ENCODE measurements at regions not wholly inside any gene's neighbourhood (a gene's known extent, or its start where the extent isn't known, plus 50 kb on each side); places are given as distances from the start of the nearest gene placed in this dataset.

DNA sequence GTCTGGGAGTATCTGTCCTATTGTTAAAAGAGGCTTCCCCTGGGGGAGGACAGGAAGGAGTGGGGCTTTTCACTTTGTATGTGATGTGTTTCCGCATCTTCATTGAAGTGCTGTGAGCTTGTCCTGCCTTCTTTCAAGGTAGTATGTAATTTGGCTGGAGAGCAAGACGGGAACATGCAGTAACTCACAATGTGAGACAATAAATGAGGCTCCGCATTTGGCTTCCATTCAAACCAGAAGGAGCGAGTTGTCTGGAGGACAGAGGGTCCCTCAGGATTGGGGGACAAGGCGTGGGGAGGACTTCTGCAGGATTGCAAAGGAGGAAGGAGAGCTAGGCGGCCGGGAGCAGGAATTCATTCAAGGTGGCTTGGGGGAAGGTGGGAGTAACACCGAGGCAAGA is 203.5 kb downstream of the RBFOX3 start:
- TF ChIP-seq, protein P1, sequence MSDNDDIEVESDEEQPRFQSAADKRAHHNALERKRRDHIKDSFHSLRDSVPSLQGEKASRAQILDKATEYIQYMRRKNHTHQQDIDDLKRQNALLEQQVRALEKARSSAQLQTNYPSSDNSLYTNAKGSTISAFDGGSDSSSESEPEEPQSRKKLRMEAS (IDR thresholded peaks at IDR 0.05): no peak
- TF ChIP-seq FOXM1 (IDR thresholded peaks at IDR 0.05; ENCODE audit: borderline replicate concordance, low read depth) (no peak), CREB1 (IDR thresholded peaks at IDR 0.05; ENCODE audit: low read depth) (no peak), YY1 (IDR thresholded peaks at IDR 0.05; ENCODE audit: low read depth) (no peak), CEBPB (IDR thresholded peaks at IDR 0.05) (no peak), EGR1 (IDR thresholded peaks at IDR 0.05) (no peak), TCF12 (IDR thresholded peaks at IDR 0.05; ENCODE audit: low read depth) (no peak)

DNA sequence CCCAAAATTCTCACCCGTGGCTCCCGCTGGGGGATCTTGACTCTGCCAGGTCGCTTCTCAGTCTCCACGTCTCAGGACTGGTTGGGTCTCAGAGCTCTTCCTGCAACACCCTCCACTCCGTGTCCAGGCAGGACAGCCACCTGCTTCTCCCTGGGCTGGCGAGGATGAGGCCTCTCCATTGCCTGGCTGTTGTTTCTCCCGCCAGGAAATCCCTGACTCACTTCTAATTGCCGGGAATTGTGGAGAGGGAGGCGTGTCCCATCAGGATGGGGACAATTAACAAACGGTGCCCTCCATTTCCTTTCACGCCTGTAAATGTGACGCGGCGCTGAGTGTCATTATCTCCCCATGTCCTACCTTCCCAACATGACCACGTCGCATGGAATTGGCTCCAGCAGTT is 204.5 kb downstream of the RBFOX3 start:
- TF ChIP-seq TCF12 (IDR thresholded peaks at IDR 0.05; ENCODE audit: low read depth): no peak
- TF ChIP-seq RAD21 (IDR thresholded peaks at IDR 0.05; ENCODE audit: low read depth): no peak
- TF ChIP-seq ZBTB7A (IDR thresholded peaks at IDR 0.05; ENCODE audit: low read depth): no peak
- no peak for TF ChIP-seq NFIC (IDR thresholded peaks at IDR 0.05)
- TF ChIP-seq TEAD4 (IDR thresholded peaks at IDR 0.05): no peak

DNA sequence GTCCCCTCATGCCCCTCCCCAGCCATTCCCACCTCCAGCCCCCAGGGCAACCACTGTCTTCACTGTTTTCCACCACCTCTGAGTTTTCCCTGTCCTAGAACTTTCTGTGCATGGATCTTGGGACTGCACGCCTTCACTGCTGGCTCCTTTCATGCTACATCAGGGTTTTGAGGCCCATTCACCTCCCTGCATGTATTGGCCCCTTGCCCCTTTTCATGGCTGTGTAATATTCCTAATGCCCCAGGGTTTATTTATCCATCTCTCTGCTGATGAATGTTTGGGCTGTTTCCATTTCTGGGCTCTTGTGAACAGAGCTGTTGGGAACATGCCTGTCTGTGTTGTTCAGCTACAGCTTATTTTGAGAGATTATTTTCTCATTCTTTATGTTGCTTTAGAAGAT is 205.0 kb downstream of the RBFOX3 start:
- TF ChIP-seq FOXM1 (IDR thresholded peaks at IDR 0.05; ENCODE audit: borderline replicate concordance, low read depth) (no peak), CEBPB (IDR thresholded peaks at IDR 0.05) (no peak), ZBTB7A (IDR thresholded peaks at IDR 0.05; ENCODE audit: low read depth) (no peak)

DNA sequence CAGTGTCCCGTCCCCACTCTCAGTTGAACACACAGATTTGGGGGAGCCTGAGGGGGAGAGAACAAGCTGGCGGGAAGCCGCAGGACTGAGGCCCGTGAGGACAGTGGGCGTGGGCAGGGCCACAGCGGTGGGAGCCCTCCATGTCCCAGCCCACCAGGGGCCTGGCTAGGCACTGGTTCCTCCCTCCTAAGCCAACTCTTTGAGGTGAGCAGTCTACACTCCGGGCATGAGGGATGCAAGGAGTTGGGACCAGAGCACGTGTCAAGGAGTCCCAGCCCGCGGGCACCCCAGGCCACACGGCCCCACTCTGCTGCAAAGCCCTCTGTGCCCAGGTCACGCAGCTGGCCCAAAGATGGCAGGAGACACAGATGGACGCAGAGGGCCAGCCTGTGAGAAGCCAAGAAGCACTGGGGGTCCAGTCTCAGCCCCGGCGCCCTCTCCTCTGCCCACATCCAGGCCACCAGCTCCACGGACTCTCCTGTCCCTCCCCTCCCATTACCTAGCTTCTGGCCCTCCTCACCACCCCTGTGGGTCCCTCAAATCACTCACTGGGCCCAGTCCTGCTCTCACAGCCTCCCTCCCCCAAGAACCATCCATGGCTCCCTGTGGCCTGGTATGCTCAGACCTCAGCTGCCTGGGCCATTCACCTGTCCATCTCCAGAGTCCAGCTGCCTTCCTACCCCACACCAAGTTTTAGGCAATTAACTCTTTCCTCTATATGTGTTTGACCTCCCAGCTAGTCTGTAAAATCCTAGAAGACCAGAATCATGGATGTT is 206.5 kb downstream of the RBFOX3 start:
- TF ChIP-seq, protein P2, sequence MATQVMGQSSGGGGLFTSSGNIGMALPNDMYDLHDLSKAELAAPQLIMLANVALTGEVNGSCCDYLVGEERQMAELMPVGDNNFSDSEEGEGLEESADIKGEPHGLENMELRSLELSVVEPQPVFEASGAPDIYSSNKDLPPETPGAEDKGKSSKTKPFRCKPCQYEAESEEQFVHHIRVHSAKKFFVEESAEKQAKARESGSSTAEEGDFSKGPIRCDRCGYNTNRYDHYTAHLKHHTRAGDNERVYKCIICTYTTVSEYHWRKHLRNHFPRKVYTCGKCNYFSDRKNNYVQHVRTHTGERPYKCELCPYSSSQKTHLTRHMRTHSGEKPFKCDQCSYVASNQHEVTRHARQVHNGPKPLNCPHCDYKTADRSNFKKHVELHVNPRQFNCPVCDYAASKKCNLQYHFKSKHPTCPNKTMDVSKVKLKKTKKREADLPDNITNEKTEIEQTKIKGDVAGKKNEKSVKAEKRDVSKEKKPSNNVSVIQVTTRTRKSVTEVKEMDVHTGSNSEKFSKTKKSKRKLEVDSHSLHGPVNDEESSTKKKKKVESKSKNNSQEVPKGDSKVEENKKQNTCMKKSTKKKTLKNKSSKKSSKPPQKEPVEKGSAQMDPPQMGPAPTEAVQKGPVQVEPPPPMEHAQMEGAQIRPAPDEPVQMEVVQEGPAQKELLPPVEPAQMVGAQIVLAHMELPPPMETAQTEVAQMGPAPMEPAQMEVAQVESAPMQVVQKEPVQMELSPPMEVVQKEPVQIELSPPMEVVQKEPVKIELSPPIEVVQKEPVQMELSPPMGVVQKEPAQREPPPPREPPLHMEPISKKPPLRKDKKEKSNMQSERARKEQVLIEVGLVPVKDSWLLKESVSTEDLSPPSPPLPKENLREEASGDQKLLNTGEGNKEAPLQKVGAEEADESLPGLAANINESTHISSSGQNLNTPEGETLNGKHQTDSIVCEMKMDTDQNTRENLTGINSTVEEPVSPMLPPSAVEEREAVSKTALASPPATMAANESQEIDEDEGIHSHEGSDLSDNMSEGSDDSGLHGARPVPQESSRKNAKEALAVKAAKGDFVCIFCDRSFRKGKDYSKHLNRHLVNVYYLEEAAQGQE (IDR thresholded peaks at IDR 0.05; ENCODE audit: low read depth): no peak
- TF ChIP-seq CREB1 (IDR thresholded peaks at IDR 0.05; ENCODE audit: low read depth): no peak
- TF ChIP-seq, protein P3, sequence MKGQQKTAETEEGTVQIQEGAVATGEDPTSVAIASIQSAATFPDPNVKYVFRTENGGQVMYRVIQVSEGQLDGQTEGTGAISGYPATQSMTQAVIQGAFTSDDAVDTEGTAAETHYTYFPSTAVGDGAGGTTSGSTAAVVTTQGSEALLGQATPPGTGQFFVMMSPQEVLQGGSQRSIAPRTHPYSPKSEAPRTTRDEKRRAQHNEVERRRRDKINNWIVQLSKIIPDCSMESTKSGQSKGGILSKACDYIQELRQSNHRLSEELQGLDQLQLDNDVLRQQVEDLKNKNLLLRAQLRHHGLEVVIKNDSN (IDR thresholded peaks at IDR 0.05): no peak
- TF ChIP-seq, protein P1 (IDR thresholded peaks at IDR 0.05): no peak
- TF ChIP-seq RAD21 (IDR thresholded peaks at IDR 0.05; ENCODE audit: low read depth): no peak
- TF ChIP-seq ZBTB7A (IDR thresholded peaks at IDR 0.05; ENCODE audit: low read depth): no peak
- no peak for TF ChIP-seq FOXM1 (IDR thresholded peaks at IDR 0.05; ENCODE audit: borderline replicate concordance, low read depth)
- TF ChIP-seq TEAD4 (IDR thresholded peaks at IDR 0.05): no peak
- no peak for TF ChIP-seq CEBPB (IDR thresholded peaks at IDR 0.05)
- TF ChIP-seq TAF1 (IDR thresholded peaks at IDR 0.05; ENCODE audit: low read depth): no peak
- TF ChIP-seq NFIC (IDR thresholded peaks at IDR 0.05): no peak
- TF ChIP-seq EGR1 (IDR thresholded peaks at IDR 0.05): no peak
- no peak for TF ChIP-seq TCF12 (IDR thresholded peaks at IDR 0.05; ENCODE audit: low read depth)

DNA sequence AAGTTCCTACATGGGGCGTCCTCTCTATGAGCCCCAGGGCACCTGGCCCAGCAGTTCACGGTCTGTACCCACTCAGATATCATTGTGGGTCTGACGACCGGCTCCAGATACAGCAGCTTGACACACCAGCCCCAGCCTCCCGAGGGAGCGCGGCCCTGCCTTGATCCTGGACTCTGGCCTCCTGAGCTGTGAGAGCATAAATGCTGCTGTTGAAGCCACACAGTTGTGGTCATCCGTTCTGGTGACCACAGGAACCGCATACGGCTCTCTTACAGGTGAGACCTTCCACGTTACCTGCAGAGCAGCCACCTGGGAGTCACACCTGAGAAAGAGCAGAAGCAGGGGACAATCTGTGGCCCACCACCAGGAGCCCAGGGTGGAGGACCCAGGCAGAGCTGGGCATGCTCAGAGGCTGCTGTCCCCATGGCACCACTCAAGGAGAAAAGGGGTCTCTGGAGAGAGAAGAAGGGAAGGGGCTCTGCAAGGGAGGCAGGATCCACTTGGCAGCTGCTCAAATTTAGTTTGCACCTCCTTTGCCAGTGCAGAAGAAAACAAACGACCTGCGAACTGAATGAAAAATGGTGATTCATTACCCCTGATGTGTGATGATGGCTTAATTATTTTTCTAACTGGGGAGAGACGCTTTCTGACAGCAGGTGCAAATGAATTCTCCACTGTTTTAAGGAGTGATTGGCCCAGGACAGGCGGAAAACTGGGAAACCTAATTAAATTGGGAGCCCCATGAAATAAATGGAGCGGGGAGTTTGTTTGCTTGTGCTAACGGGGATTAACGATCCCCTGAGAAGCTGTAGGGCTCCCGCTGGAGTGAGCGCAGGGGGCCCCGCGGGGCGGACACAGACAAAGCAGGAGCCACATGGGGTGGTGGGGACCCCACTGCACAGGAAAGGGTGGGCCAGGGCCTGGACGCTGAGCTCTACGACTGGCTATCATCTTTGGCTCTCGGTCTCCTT is 208.9 kb downstream of the RBFOX3 start:
- TF ChIP-seq CREB1 (IDR thresholded peaks at IDR 0.05; ENCODE audit: low read depth) (no peak), EGR1 (IDR thresholded peaks at IDR 0.05) (no peak), TAF1 (IDR thresholded peaks at IDR 0.05; ENCODE audit: low read depth) (no peak), RAD21 (IDR thresholded peaks at IDR 0.05; ENCODE audit: low read depth) (no peak), EP300 (IDR thresholded peaks at IDR 0.05; ENCODE audit: borderline replicate concordance) (no peak), CEBPB (IDR thresholded peaks at IDR 0.05) (no peak), NFIC (IDR thresholded peaks at IDR 0.05) (no peak), ZBTB7A (IDR thresholded peaks at IDR 0.05; ENCODE audit: low read depth) (no peak), TEAD4 (IDR thresholded peaks at IDR 0.05) (no peak)
- TF ChIP-seq, protein P2 (IDR thresholded peaks at IDR 0.05; ENCODE audit: low read depth): no peak
- TF ChIP-seq, protein P1 (IDR thresholded peaks at IDR 0.05): no peak
- TF ChIP-seq, protein P3 (IDR thresholded peaks at IDR 0.05): no peak
